Superior temporal gyrus (tissue), 1 donor: ENCODE measurements at regions not wholly inside any gene's neighbourhood (a gene's known extent, or its start where the extent isn't known, plus 50 kb on each side); places are given as distances from the start of the nearest gene placed in this dataset.

Experiments
- DNase-seq: peaks from one replicate; pipeline ENCODE4 v3.0.0-alpha.2; 2016; ENCODE audit errors: extremely low spot score

DNA sequence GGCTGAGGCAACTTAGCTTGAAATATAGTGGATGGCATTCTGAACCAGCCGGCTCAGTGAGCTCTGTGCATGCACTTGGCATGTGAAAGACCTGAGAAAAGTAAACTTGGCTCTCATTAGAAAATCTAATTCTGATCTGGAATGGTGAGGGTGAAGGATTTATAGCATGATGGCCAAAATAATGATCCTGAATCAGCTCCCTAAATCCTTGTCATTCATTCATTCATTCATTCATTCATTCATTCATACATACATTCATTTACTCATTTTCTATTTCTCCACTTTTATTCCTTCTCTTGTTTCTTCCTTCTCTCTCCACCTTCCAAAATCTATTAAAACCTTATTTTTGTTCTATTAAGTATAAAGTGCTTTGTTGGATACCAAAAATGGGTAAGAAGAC, 681.1 kb downstream of the DHX35 start:
- DNase-seq = no peak

DNA sequence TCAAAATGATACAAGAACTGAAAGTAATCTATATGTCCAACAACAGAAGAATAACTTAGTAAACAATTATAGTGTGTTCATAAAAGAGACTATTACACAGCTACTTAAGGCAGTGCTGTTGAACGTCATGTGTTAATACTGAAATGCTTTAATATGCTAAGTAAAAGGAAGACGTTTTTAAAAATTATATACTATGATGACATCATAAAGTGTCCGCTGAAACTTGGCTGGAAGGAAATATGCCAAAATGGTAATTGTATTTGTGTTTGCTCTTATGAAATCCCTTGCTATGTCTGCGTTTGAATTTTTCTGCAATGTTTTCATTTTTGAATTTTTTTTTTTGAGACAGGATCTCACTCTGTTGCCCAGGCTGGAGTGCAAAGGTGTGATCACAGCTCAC, 679.3 kb downstream of the DHX35 start:
- no peak for DNase-seq

- DNase-seq = no peak
Measured at GRCh38 chr20:39640147-39640546, 678.0 kb downstream of the DHX35 start.

- no peak for DNase-seq
Measured at GRCh38 chr20:39638731-39639130, 676.6 kb downstream of the DHX35 start.

- no peak for DNase-seq
Measured at GRCh38 chr20:39633689-39634088, 671.5 kb downstream of the DHX35 start.

GRCh38 chr20:39632757-39633156, 670.6 kb downstream of the DHX35 start:
- DNase-seq = no peak

- DNase-seq = no peak
Measured at GRCh38 chr20:39632176-39632575, 670.0 kb downstream of the DHX35 start.

DNA sequence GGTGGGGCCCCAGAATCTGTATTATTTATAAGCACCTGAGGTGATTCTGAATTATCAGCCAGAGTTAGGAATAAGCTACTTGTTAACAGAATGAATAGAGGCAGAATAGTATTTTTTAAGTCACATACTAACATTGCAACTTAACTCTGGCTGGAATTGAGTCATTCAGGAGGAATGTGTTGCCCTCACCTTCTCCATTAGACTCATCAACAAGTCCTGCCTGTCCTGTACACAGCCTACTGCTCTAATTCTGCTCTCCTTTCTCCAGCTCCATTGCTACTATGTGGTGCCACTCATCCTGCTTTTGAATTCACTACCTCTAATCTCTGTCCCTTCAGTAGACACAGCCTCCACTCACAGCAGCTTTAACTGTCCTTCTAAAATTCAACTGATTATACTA, 669.4 kb downstream of the DHX35 start:
- no peak for DNase-seq

DNA sequence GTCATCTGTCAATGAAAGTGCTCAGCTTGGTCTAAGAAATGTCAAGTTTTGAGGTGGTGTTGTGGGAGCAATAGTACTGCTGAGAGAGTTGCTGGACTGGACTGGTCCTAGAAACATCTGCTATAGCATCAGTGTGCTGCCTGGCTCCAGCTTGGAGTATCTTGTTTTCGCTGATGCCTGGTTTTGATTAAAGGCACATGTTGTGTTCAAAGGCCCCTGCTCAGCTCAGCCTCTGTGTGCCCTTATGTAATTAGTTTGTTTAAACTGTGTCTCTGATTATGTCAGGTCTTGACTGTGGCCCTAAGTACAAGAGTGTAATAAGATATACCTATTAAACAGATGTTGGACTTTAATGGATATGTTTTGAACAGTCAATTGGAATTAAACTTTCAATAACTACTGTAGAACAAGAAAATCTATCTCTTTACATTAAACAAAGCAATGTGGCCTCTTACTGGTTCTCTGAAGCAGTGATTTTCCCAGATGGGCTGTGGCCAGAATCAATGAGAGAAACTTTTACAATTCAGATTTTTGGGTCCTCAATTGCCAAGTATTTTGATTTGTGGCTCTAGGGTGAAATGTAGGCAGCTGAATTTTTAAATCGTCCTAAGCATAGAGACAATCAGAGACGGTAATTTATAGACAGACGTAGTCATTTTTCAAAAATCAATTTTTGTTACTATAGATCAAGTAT, 668.2 kb downstream of the DHX35 start:
- no peak for DNase-seq

- no peak for DNase-seq
Measured at GRCh38 chr20:39627765-39628164, 665.6 kb downstream of the DHX35 start.

GRCh38 chr20:39624316-39624715, 662.2 kb downstream of the DHX35 start:
- no peak for DNase-seq

GRCh38 chr20:39623584-39624234, 661.6 kb downstream of the DHX35 start:
- no peak for DNase-seq

DNA sequence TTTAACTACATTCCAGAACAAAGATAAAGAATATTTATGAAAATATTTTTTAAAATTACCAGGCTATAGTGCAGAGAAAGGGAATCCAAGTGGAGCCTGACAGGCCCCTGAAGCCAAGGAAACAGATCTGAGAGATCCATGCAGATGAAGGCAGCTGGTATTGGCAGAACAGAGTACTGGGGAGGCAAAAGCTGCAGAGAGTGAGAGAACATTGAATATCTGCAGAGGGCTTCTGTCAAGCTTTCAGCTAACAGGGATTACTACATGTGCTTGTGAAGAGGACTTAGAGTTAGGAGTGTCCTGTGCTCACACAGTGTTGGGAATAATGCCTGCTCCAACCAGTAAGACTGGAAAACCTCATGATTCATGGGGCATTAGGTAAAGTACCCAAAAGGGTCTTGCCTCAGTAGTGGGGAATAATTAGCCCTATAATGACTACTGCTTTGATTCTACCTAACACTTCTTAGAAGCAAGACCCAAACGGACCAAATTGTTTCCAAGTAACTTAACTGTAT, 657.2 kb downstream of the DHX35 start:
- DNase-seq = no peak

- DNase-seq = no peak
Measured at GRCh38 chr20:39611901-39612300, 649.8 kb downstream of the DHX35 start.

GRCh38 chr20:39607141-39607540, 645.0 kb downstream of the DHX35 start:
- DNase-seq = no peak

- DNase-seq = no peak
Measured at GRCh38 chr20:39605908-39606307, 643.8 kb downstream of the DHX35 start.

DNA sequence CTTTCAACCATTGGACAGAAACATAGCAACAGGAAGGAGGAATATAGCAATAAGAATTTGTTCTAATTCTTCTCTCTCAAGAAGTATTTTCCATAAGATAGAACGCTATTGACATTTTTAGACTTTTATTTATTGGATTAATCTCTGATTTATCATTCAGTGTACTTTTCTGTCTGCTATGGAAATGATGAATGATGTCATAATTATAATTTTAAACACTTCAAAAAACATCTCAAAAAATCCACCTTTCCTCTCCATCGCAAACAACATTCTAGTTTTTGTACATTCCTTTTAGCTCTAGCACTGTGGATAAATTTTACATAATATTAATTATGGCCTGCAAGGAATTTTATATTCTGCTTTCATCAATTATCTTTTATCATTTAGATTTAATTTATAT, 643.2 kb downstream of the DHX35 start:
- no peak for DNase-seq

DNA sequence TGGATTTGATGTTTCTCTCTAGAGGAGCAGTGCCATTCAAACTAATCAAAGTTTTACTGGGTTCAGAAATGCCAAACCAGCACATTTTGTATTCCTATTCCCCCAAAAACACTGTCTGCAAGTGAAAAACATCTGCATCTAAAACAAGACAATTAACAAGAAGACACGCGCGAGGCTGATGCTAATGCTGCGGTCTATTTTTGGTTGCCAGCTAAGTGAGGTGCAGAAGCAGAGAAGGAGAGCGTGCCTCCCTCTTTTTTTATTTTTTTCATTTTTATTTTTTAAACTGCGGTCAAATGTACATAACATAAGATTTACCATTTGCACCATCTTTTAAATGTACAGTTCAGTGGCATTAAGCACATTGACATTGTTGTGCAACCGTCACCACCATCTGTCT, 641.1 kb downstream of the DHX35 start:
- no peak for DNase-seq

GRCh38 chr20:39602649-39603048, 640.5 kb downstream of the DHX35 start:
- DNase-seq = no peak

GRCh38 chr20:39600871-39601270, 638.7 kb downstream of the DHX35 start:
- DNase-seq = no peak

DNA sequence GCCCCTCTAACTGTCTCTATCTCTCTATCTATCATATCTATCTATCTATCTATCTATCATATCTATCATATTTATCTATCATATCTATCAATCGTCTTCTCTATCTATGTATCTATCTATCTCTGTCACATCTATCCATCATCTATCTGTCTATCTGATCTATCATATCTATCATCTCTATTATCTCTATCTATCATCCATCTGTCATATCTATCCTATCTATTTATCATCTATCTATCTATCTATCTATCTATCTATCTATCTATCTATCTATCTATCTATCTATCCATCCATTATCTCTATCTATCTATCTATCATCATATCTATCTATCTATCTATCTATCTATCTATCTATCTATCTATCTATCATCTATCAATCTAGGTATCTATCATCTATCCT, 638.0 kb downstream of the DHX35 start:
- no peak for DNase-seq

DNA sequence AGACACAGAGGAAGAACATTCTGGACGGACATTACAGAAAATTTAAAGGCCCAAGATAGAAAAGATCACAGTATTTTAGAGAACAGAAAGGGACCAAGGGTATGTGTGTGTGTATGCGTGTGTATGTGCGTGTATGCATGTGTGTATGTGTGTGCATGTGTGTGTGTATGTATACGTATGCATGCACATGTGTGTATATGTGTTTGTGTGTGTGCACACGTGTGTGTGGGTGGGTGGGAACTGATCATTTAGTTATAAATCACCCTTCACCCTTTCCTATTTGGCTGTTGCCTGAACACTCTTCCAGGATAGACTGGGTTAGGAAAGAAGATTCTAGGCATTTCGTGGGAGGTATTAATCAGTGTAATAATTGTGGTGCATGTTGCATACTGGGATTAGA, 634.4 kb downstream of the DHX35 start:
- DNase-seq = no peak

DNA sequence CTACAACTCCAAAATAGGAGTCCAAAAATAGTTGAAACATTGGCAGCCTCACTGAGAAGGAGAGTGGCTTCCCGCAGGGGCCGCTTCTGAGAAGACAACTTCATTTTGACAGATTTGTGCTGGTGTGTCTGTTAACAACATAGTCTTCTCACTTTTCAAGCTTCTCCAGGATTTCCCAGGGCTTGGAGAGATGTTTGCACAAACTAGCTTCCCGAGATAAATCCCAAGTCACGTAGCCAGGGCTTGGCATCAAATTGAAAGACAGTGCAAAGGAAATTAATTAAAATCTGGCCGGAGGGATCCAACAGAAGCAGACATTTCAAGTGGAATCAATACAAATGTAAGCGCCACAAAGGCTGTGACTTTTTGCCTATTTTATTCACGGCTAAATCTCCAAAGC, 630.2 kb downstream of the DHX35 start:
- DNase-seq = no peak
